BE2C (cell line): ENCODE measurements at regions not wholly inside any gene's neighbourhood (a gene's known extent, or its start where the extent isn't known, plus 50 kb on each side); places are given as distances from the start of the nearest gene placed in this dataset.
A peak's percentile ranks its signal among the peaks of the same experiment; 100 is the strongest.

ENCODE experiments used
- DNase-seq: peaks from one replicate; pipeline ENCODE4 v3.0.0-alpha.2; 2020
- H3K27me3 ChIP-seq: fragments of 250-450 bp; sonication (Bioruptor Pico); 2 replicates; pipeline ENCODE4 v1.5.1; 2020; ENCODE audit warnings: mild to moderate bottlenecking
- H3K36me3 ChIP-seq: fragments of 250-450 bp; sonication (Bioruptor Pico); 2 replicates; pipeline ENCODE4 v1.5.1; 2020; ENCODE audit warnings: mild to moderate bottlenecking
- H3K4me1 ChIP-seq: fragments of 250-450 bp; sonication (Bioruptor Pico); 2 replicates; pipeline ENCODE4 v1.5.1; 2020
- H3K4me3 ChIP-seq: 2 replicates; pipeline ENCODE4 v1.5.1; 2011; ENCODE audit warnings: low read depth, low read length
- H3K9me3 ChIP-seq: fragments of 250-450 bp; sonication (Bioruptor Pico); 2 replicates; pipeline ENCODE4 v1.5.1; 2020
- CTCF ChIP-seq: IDR thresholded peaks from 2 replicates; pipeline ENCODE4 v1.5.1; 2012; ENCODE audit warnings: mild to moderate bottlenecking, low read depth, low read length

- Histone ChIP-seq H3K9me3 (no peaks in the 10 kb centered on the region), H3K27me3 (no peaks in the 10 kb centered on the region), H3K4me3 (no peak overlapping the region), H3K36me3 (no peaks in the 10 kb centered on the region), H3K4me1 (peaks cover 4% of the 10 kb centered on the region; the same call in 1 of the 2 replicates)
- no peak for TF ChIP-seq CTCF
- peak; percentile 60 for DNase-seq
Observed at GRCh38 chr13:103451656-103452055, 385.4 kb upstream of the SLC10A2 start.

GRCh38 chr13:103443604-103444003 is 377.4 kb upstream of the SLC10A2 start:
- Histone ChIP-seq H3K4me3 (no peak overlapping the region), H3K27me3 (no peaks in the 10 kb centered on the region), H3K4me1 (no peaks in the 10 kb centered on the region), H3K9me3 (no peaks in the 10 kb centered on the region), H3K36me3 (no peaks in the 10 kb centered on the region)
- DNase-seq, result no peak
- TF ChIP-seq CTCF, result no peak

- no peak for TF ChIP-seq CTCF
- Histone ChIP-seq H3K9me3 (no peaks in the 10 kb centered on the region), H3K36me3 (no peaks in the 10 kb centered on the region), H3K4me3 (no peak overlapping the region), H3K27me3 (no peaks in the 10 kb centered on the region), H3K4me1 (no peaks in the 10 kb centered on the region)
- DNase-seq, result no peak
Observed at GRCh38 chr13:103437651-103438050, 371.4 kb upstream of the SLC10A2 start.

GRCh38 chr13:103436057-103436654 is 369.9 kb upstream of the SLC10A2 start:
- H3K4me3 ChIP-seq, result no peak overlapping the region
- H3K27me3 ChIP-seq, result no peaks in the 10 kb centered on the region
- DNase-seq, result no peak
- no peaks in the 10 kb centered on the region for H3K9me3 ChIP-seq
- H3K36me3 ChIP-seq, result no peaks in the 10 kb centered on the region
- no peaks in the 10 kb centered on the region; the same call in none of the 2 replicates for H3K4me1 ChIP-seq
- TF ChIP-seq CTCF, result no peak

GRCh38 chr13:103431856-103432255 is 365.6 kb upstream of the SLC10A2 start:
- no peaks in the 10 kb centered on the region; the same call in none of the 2 replicates for H3K4me1 ChIP-seq
- peak; percentile 10 for DNase-seq
- H3K4me3 ChIP-seq, result no peak overlapping the region
- no peaks in the 10 kb centered on the region for H3K9me3 ChIP-seq
- no peak for TF ChIP-seq CTCF
- no peaks in the 10 kb centered on the region for H3K36me3 ChIP-seq
- no peaks in the 10 kb centered on the region for H3K27me3 ChIP-seq

- no peaks in the 10 kb centered on the region for H3K36me3 ChIP-seq
- no peak overlapping the region for H3K4me3 ChIP-seq
- no peaks in the 10 kb centered on the region for H3K9me3 ChIP-seq
- DNase-seq, result no peak
- no peak for TF ChIP-seq CTCF
- no peaks in the 10 kb centered on the region for H3K27me3 ChIP-seq
- H3K4me1 ChIP-seq, result no peaks in the 10 kb centered on the region; the same call in none of the 2 replicates
Observed at GRCh38 chr13:103430368-103430767, 364.2 kb upstream of the SLC10A2 start.
